ENCODE measurements at regions not wholly inside any gene's neighbourhood (a gene's known extent, or its start where the extent isn't known, plus 50 kb on each side); places are given as distances from the start of the nearest gene placed in this dataset.
"Not testable (repeated sequence)": the region's sequence is repeated elsewhere in the genome, so short reads cannot be mapped to it uniquely, and the experiment has no call there.

DNA sequence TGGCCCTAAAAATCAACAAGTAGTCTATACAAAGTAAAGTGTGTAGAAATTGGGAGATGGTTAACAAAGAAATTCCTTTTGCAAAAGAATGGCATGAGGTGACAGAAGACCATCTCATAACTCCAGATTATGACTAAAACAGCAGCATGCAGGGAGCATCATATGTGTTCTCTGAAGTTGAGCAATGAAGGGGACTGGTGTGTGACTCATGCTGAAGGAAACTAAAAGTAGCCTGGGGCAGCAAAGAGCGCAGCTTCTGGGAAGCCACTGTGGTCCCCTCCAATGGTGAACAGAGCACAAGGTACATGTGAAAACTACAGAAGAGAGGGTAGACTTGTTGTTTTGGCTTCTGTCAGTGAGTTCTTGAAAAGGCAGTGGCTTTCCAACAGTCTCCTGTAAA, 133.4 kb downstream of the MACC1 start:
- no peak for DNase-seq (ENCODE audit: low spot score)

DNA sequence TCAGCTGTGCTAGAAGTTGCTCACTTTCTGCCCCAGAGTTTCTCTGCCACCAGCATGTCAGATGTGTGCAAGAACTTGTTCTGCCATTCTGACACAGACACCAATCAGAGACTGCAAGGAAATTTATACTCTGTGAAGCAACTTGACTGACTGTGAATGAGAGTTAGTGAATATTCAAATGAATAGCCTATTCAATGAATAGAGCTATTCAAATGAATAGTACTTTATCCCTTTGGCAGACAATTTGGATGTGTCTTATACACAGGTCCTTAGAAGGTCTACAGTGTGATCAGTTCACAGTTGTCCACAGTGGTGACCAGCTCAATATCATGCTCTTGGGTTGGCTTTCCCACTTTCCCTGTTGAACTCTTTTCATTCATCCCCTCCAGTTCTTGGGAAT, 138.1 kb downstream of the MACC1 start:
- DNase-seq (ENCODE audit: low spot score) = no peak

DNA sequence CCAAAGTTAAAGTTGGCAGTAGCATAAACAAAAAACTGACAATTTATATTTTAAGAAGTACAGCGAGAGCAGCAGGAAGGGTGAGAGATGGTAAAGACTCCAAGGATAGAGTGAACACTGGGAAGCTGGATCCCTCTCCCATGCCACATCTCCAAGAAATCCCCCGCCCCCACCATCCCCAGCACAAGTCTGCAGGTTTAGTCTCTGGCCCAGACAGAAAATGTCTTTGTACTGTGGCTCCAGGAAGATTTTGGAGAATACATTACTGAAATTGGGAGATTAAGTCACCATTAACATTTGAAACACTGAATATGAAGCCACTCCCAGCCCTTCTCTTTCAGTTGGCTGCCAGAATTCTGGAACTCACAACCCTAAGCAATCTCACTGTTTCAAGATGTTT, 140.3 kb downstream of the MACC1 start:
- no peak for DNase-seq (ENCODE audit: low spot score)

DNA sequence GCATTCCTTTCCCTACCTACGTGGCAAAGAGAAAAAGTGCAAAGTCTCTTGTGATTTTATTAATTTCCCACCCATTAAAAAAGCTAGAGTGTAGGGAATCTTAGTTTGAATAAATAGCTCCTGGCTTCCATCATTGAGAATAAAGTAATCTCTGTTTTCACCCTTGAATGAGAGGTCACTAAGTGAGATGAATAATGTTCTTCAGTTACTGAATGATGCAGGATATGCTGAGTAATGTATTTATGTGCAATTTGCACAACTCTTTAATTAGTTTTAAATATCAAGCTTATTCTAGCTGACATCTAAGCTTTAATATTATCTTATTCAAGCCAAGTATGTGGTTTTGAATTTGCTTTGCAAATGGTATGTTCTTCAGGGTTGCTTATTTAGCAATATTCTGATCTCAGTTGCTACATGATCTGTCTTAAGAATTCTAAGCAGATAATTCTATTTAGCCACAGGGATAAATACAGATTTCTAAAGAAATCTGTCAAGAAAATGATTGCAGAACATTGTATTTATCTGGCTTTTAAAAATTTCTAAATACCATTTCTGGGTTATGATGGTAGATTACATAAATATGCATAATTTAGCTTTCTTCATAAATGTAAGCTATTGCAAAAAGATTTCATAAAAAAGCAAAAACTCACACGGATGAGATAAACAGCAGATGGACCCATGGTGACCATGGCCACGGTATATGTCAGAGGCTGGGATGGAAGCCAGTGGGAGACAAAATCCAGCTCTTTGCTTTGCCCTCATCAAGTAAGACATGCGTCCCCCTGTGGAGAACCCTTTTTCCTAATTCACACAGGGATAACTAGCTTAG, 141.0 kb downstream of the MACC1 start:
- no peak for DNase-seq (ENCODE audit: low spot score)

DNA sequence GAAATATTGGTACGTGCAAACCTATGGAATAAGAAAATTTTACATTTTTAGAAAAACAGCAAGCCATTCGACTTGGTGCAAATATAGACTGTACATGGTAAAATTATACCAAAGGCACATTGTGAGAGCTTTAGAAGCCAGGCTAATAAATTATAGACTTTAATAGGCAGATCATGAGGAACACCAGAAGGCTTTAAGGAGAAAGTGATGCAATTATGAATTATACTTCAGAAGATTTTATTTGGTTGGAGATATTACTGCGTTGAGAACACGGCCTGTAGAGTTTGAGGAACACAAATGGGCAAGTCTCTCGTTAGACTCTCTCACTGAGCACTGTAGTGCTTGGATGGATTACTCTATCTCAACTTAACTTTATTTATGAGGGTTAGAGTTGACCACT, 141.7 kb downstream of the MACC1 start:
- no peak for DNase-seq (ENCODE audit: low spot score)

DNA sequence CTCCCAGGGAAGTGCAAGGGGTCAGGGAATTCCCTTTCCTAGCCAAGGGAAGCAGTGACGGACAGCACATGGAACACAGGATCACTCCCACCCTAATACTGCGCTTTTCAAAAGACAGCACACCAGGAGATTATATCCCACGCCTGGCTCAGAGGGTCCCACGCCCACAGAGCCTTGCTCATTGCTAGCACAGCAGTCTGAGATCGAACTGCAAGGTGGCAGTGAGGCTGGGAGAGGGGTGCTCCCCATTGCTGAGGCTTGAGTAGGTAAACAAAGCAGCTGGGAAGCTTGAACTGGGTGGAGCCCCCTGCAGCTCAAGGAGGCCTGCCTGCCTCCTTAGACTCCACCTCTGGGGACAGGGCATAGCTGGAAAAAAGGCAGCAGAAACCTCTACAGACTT, 149.2 kb downstream of the MACC1 start:
- DNase-seq (ENCODE audit: low spot score) = not testable (repeated sequence)

DNA sequence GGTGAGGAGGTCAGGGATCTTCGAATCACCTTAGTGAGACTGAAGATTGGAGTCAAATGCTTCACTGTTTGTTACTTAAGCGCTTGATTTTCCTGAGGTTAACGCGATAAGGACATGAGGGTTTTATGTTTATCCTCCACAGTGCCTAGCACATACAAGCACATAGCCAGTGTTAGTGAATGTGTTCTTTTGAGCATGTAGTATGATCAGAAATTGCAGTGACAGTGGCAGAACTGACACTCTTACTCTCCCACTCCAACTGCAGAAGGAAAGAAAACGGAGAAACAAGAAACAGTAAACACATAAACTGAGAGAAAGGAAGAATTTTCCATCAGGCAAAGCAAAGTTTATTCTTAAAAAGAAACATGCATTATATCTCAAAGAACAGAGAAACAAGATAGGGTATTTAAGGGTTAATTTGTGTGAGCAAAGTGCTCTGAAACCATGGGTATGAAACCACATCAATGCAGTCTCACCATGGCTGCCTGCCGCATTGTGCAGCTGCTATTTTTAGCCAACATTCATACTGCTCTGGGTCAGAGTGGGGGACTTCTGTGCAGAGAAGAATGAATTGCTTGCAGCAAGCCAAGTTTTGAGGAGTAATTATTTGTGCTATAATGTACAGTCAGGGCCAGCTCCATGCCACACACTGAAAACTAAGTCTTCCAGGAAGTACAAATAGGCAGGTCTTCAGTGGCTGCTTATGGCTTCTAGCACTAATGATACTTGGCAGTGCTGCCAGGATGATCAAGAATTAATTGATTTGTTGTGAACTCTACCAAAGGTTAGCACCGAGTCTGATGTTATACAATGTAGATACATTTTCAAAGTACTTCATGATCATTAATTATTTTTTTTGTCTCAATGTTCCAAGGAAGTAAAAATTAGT, 152.0 kb downstream of the MACC1 start:
- DNase-seq (ENCODE audit: low spot score) = no peak

DNA sequence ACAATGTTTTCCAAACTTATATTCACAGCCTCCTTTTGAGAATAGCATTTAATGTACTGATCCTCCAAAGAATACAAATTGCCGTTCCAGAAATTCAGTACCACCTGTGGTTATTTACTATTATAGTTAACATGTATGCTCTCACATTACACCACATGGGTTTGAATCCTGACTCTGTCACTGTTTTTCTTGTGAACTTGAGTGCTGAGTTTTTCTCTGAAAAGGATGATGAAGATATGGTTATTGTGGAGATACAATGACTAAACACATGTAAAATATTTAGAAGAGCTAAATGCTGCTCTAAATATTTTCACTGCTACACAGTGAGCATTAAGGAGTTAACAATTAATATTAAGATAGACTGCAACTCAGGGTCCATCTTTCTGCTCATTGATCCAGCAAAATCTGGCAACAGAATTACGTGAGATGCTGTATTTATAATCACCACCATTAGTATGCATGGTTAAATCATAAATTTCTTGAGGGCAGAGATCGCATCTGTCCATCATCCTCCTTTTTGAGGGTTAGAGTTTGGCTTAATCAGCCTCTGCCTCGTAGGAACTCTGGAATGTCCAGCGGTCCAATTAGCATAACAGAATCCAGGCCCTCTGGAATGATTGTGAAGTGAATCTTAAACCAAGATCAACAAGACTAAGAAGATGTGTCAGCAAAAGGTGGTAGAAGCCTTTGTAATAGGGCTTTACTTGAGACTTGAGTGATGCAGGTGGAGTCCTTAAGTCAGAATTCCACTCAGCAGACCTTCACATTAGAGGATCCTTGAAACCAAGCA, 152.8 kb downstream of the MACC1 start:
- DNase-seq (ENCODE audit: low spot score) = no peak

DNA sequence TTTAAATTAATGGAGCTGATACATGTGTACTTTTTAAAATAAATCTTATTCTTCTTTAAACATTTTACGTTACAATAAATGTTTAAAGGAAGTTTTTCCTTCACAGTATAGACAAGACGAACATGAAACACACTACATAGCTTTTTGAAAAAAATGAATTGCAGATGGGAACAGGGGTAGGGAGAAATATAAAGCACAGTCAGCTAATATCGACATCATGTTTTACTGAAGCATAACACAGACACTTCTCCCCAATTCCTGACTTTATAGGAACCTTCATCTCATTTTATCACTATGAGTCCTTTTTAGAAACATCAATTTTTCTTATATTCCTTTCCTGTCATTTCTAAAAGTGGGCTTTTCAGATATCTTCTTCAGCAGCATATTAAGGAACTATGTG, 153.5 kb downstream of the MACC1 start:
- no peak for DNase-seq (ENCODE audit: low spot score)

DNA sequence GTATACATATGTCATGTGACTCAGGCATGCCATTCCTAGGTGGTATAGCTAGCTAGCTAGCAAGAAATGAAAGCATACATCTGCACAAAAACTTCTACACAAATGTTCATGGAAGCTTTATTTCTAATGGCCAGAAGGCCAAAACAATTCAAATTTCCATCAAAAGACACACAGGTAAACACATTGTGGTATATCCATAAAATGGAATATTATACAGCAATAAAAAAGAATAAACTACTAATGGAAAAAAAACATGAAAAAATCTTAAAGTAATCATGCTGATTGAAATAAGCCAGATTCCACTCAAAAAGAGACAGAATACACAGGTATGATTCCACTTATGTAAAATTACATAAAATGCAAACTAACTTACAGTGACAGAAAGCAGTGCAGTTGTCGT, 154.3 kb downstream of the MACC1 start:
- no peak for DNase-seq (ENCODE audit: low spot score)

DNA sequence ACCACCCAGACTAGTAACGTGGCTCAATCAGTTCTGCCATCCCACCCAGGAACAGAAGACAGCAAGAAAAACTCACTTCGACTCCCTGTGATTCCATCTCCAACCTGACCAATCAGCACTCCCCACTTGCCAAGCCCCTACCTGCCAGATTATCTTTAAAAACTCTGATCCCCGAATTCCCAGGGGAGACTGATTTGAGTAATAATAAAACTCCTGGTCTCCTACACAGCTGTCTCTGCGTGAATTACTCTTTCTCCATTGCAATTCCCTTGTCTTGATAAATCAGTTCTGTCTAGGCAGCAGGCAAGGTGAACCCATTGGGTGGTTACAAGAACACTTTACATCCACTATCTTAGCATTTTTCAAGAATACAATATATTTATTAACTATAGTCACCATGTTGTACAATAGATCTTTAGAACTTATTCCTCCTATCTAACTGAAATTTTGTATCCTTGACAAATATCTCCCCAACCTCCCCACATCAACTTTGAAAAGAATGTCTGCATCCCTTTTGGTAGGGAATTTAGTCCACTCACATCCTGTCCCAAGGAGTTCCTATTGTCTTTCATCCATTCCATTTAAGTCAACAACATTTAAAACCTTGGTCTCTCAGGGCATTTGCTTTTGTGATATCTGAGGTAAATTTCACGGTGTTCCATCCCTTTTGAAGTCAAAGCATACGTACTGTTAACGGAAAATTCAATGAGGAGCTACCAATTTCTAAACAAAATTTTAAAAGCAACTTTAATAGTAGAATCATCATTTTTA, 163.7 kb downstream of the MACC1 start:
- no peak for DNase-seq (ENCODE audit: low spot score)

DNA sequence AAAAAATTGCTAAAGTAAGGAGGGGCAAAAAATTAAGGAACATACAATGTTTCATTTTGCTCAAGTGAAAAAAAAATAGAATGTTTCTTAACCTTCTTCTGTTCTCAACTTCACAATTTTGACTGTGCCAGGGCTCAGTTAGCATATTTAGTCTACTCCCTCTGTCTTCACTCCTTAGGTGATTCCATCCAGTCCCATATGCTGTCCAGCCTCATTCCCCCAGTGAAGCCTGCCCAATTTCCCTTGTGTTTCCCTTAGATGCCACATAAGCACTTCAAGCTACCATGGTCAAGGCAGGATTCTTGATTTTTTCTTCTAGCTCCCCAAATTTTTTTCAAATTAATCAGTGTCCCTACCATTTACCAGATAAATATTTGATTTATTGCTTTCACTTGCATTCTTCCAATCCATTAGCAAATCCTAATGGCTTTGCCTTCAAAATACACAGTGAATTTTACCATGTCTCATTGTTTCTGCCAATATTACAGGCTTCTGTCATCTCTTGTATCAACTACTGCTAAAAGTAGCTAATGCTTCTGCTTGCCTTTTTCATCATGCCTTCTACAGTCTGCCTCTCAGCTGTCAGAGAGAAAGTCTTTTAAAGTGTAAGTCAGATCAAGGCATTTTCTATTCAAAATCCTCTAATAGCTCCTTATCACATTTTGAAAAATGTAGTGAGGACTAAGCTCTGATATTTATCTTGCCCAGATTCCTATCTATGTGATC, 166.8 kb downstream of the MACC1 start:
- DNase-seq (ENCODE audit: low spot score) = no peak

DNA sequence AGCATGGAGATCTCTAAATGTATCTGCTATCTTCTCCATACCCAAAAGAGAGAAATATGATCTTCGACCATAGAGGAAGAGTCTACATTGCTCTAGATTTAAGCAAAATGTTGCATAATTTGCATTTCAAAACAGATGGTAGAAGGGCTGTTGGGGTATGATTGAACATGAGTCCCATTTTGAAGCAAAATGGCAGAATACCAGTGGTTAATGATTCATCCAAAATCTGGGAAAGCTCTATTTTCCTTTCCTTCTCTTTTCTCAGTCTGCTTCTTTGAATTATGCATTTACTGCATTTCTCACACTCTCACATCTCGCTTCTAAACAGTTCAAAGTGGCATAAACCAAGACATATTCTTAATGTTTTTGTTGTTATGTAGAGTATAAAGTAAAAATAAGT, 178.5 kb downstream of the MACC1 start:
- DNase-seq (ENCODE audit: low spot score) = no peak

DNA sequence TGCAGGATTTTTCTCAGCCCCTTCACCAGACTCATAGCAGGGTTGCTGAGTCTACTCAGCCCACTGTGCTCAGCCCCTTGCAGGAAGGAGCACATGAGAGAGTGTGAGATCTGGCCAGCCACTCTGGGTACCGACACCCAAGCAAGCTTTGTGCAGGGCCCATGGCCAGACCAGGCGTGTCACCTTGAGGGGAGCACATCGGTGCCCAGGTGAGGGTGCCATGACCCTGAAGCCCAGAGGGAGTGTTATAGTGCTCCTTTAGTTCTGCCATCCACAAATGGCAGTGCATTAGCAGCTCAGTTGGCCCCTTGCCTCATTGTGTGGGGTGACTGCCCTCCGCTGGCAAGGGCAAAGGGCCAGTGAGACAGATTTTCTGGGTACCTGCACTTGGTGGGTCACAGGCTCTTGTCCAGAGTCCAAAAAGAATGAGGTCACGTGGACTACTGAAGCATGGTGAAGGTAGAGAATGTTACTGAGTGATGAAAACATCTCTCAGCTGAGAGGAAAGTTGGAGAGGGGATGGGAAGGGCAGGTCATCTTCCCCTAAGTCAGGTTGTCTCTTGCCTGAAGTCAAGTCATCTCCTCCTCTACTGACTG, 181.8 kb downstream of the MACC1 start:
- no peak for DNase-seq (ENCODE audit: low spot score)

DNA sequence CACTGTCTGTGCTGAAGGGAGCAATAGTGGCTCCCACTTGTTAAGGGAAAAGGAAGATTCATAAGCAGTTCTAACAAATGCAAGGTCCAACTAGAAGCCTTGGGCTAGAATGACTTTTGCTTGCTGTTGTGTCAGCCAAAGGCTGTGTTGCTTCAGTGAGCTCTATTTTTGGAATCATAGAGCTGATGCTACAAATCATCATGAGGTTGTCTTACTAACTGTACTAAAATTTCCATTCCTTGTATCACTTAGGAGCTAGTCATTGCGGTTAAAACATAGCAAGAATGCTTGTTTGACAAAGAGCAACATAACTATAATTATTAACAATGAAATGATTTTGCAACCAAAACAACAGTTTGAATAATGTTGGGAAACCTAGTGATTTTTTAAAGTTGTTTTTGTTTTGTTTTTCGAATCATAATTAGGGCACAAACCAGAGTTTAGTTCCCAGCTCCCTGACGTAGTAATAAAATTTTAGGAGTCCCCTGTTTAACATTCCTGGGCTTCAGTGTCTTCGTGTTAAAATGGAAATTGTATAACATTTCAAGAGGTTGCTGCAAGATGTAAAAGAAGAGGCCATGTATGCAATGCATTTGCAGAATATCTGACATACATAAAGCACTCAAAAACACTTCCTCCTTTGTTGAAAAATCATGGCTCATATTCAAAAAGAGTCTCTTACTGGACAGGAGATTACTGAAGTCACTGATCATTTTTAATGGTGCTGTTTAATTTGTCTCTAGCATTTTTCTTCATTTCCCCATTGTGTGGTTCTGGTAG, 183.4 kb downstream of the MACC1 start:
- no peak for DNase-seq (ENCODE audit: low spot score)

DNA sequence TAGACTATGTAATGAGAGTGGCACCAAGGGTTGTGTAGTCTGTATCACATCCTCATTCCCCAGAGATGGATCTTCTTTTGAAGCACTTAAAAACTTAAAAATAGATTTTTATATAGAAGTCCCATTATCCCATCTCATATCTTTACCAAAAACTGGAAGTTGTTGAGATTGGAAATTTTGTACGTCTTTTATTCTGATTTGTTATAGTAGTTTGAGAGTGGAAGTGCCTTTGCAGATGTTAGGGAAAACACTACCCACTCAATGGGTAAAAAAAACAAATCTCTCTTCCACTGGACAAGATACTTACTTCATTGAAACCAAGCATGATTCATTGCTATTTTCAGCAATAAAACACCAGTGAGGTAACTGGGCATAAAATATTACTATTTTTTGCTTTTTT, 184.4 kb downstream of the MACC1 start:
- no peak for DNase-seq (ENCODE audit: low spot score)

DNA sequence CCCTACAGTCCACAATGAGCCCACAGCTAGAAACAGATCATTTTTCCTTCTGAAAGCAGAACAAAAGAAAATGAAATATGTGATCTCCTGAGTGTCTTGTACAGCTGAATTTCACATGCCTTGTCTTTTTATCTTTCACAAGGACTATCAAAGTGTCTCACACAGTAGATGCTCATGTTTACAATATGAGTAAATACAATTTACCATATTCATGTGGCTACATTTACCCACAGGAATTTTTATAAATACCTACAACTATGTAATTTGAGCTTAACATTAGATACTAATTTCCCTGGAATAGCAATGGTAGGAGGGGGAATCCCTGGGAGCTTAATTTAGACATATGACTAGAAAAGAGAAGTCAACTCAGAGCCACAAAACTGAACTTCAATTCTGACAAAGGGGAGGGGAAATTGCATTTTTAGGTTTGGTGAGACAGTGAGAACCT, 186.2 kb downstream of the MACC1 start:
- DNase-seq (ENCODE audit: low spot score) = no peak

DNA sequence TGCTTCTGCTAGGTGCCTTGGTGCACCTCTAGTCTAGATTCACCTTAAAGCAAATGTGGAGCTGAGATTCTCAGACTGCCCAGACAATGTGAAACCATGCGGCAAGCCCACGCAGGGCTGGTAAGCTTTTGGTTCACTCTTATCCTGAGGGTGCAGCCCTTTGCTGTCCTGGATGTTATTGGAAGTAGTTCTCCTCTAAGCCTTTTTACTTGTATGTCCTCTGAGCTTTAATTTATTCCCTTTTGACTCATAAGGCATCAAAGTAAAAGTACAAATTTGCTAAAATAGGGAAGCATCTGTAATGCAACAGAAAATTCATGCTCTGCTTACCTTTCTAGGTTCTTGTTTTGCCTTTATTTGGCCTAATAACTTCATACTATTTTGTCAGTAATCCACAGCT, 186.8 kb downstream of the MACC1 start:
- DNase-seq (ENCODE audit: low spot score) = no peak

DNA sequence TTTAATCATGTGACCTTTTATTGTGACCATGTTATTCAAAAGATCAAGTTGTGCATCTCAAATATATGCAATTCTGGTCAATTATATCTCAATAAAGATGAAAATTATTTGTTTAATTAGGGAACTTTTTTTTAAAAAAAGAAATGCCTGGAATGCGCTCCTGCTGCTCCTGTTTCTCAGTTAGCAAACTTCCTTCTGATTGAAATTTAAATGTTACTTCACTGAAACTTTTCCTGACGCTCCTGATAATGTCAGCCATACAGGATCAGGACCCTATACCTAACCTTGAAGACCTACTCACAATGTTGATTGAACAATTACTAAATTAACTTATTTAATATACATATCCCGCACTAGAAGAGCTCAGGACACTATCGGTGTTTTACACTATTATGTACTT, 190.4 kb downstream of the MACC1 start:
- no peak for DNase-seq (ENCODE audit: low spot score)

DNA sequence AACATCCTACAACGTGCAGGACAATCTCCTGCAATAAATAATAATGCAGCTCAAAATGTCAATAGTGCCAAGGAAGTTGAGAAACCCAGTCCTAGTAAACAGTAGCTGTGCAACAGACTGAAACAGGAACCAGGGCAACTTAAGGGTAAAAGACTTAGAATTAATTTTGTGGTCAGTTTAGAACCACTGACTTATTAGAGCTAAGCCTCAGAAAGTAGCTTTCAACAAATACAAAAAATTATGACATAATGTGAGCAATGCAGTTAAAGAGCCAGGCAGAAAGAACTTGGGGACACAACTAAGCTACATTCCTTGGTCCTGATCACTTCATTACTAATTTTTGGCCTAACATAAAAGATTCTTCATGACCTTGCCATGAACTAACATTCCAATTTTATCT, 195.4 kb downstream of the MACC1 start:
- DNase-seq (ENCODE audit: low spot score) = no peak

Measured in Ammon's horn (tissue), 1 donor.